ENCODE measurements at regions not wholly inside any gene's neighbourhood (a gene's known extent, or its start where the extent isn't known, plus 50 kb on each side); places are given as distances from the start of the nearest gene placed in this dataset.

DNA sequence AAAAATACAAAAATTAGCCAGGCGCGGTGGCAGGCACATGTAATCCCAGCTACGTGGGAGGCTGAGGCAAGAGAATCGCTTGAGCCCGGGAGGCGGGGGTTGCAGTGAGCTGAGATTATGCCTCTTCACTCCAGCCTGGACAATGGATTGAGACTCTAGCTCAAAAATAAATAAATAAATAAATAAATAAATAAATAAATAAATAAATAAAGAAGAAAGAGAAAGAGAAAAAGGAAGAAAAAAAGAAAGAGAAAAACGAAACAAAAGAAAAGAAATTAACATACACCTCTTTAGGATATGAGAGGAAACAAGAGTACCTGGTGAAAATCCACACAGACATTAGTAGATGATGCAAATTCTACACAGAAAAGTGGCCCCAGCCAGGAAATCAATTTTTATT is 713.7 kb upstream of the POT1 start:
- WGBS, 2 donors, result 93 to 95% methylated on average over 7 of the region's 7 CpGs
- H3K4me3 ChIP-seq, result no peak overlapping the region
- no peaks in the 10 kb centered on the region for H3K36me3 ChIP-seq (ENCODE audit: control insufficient read depth in 4 of 4, insufficient read depth in 4 of 4, low read length in 4 of 4)
- TF ChIP-seq, protein P1, sequence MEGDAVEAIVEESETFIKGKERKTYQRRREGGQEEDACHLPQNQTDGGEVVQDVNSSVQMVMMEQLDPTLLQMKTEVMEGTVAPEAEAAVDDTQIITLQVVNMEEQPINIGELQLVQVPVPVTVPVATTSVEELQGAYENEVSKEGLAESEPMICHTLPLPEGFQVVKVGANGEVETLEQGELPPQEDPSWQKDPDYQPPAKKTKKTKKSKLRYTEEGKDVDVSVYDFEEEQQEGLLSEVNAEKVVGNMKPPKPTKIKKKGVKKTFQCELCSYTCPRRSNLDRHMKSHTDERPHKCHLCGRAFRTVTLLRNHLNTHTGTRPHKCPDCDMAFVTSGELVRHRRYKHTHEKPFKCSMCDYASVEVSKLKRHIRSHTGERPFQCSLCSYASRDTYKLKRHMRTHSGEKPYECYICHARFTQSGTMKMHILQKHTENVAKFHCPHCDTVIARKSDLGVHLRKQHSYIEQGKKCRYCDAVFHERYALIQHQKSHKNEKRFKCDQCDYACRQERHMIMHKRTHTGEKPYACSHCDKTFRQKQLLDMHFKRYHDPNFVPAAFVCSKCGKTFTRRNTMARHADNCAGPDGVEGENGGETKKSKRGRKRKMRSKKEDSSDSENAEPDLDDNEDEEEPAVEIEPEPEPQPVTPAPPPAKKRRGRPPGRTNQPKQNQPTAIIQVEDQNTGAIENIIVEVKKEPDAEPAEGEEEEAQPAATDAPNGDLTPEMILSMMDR (IDR thresholded peaks at IDR 0.05; ENCODE audit: control extremely low read depth, extremely low read depth), result no peak
- DNase-seq (no peak), ATAC-seq (ENCODE audit: insufficient read depth, low FRiP score) (no peak)
- no peak overlapping the region for H3K9ac ChIP-seq (ENCODE audit: insufficient read depth in 1 of 2, low read length in 2 of 2)
- no peaks in the 10 kb centered on the region for H3K27me3 ChIP-seq (ENCODE audit: control insufficient read depth in 3 of 3, insufficient read depth in 3 of 3, low read length in 2 of 3)
- H3K9me3 ChIP-seq (ENCODE audit: control insufficient read depth in 4 of 4, insufficient read depth in 3 of 4, low read length in 3 of 4), result no peaks in the 10 kb centered on the region
- H3K27ac ChIP-seq (ENCODE audit: low read depth in 1 of 2, low read length in 1 of 2), result no peak overlapping the region
- no peaks in the 10 kb centered on the region for H3K4me1 ChIP-seq (ENCODE audit: control insufficient read depth in 5 of 5, insufficient read depth in 5 of 5, low read length in 5 of 5)

DNA sequence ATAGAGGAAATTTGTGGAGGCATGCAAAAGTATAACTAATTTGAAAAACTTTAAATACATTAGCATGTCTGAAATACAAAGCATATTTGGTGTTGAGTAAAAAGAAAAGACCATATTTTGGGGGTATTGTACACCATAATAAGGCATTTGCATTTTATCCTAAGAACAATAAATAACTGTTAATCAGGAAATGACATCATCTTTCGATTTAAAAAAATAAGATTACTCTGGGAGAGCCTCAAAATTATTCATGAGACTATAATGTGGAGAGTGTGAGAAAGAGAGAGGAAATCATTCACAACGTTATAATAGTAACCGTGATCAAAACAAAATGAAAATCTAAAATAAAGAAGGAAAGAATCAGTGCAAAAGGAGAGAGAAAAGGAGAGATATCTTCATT is 712.3 kb upstream of the POT1 start:
- Histone ChIP-seq H3K9me3 (ENCODE audit: control insufficient read depth in 4 of 4, insufficient read depth in 3 of 4, low read length in 3 of 4) (no peaks in the 10 kb centered on the region), H3K36me3 (ENCODE audit: control insufficient read depth in 4 of 4, insufficient read depth in 4 of 4, low read length in 4 of 4) (no peaks in the 10 kb centered on the region), H3K27ac (ENCODE audit: low read depth in 1 of 2, low read length in 1 of 2) (no peak overlapping the region), H3K27me3 (ENCODE audit: control insufficient read depth in 3 of 3, insufficient read depth in 3 of 3, low read length in 2 of 3) (no peaks in the 10 kb centered on the region), H3K4me1 (ENCODE audit: control insufficient read depth in 5 of 5, insufficient read depth in 5 of 5, low read length in 5 of 5) (no peaks in the 10 kb centered on the region), H3K9ac (ENCODE audit: insufficient read depth in 1 of 2, low read length in 2 of 2) (no peak overlapping the region), H3K4me3 (no peak overlapping the region)
- no peak for DNase-seq
- TF ChIP-seq, protein P1 (IDR thresholded peaks at IDR 0.05; ENCODE audit: control extremely low read depth, extremely low read depth), result no peak
- WGBS, 2 donors, result 71 to 76% methylated on average over 3 of the region's 3 CpGs
- ATAC-seq (ENCODE audit: insufficient read depth, low FRiP score), result no peak

DNA sequence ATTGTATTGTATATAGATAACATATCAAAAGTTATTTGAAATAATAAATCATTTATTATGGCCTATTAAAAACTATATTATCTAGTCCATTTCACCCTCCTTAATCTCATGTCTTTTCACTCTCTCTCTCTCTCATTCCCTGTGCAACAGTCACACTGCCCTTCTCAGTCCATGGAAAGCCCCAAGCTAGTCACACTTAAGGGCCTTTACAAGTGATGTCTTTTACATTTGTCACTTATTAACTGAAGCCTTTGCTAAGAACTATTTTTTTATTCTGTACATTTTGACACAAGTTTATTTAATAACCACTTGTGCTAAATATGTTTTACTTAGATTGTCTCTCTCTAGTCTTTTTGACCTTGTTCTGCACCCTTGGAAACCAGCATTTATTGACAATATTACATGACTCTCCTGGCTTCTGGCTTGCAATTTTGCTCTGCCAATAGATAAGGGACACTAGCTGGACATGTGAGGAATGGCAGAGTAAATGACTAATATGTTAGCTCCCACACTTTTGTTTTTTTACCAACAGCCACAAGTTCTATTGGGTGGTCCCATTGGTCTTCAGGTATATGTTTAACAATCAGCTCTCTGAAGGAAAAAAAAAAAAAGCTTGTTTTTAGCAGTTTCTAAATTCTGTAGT is 706.8 kb upstream of the POT1 start:
- H3K27me3 ChIP-seq (ENCODE audit: control insufficient read depth in 3 of 3, insufficient read depth in 3 of 3, low read length in 2 of 3), result no peaks in the 10 kb centered on the region
- no peaks in the 10 kb centered on the region for H3K36me3 ChIP-seq (ENCODE audit: control insufficient read depth in 4 of 4, insufficient read depth in 4 of 4, low read length in 4 of 4)
- DNase-seq (no peak), ATAC-seq (ENCODE audit: insufficient read depth, low FRiP score) (no peak)
- no peak overlapping the region for H3K4me3 ChIP-seq
- TF ChIP-seq, protein P1 (IDR thresholded peaks at IDR 0.05; ENCODE audit: control extremely low read depth, extremely low read depth), result no peak
- H3K4me1 ChIP-seq (ENCODE audit: control insufficient read depth in 5 of 5, insufficient read depth in 5 of 5, low read length in 5 of 5), result no peaks in the 10 kb centered on the region
- no peak overlapping the region for H3K27ac ChIP-seq (ENCODE audit: low read depth in 1 of 2, low read length in 1 of 2)
- no peak overlapping the region for H3K9ac ChIP-seq (ENCODE audit: insufficient read depth in 1 of 2, low read length in 2 of 2)
- H3K9me3 ChIP-seq (ENCODE audit: control insufficient read depth in 4 of 4, insufficient read depth in 3 of 4, low read length in 3 of 4), result no peaks in the 10 kb centered on the region

DNA sequence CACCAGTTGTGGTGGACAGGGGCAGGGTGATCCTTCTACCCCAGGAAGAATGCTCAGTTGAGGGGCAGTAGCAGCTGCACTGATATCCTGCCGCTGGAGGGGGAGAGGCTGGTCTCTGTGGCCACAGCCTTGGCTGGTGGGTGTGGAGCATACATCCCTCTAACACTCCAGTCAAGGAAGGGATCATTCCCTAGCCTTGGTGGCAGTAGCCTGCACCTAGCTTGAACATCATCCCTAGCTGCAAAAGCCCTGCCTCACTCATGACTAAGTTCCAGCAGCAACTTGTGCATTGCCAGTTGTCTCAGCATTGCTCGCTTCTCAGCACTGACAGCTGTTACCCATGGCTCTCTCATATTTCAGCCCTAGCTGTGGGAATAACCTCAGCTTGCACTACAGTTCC is 688.9 kb upstream of the POT1 start:
- no peak for DNase-seq
- WGBS, 2 donors, result 91 to 92% methylated on average over 2 of the region's 2 CpGs
- TF ChIP-seq, protein P1 (IDR thresholded peaks at IDR 0.05; ENCODE audit: control extremely low read depth, extremely low read depth), result no peak

More for the DNA sequence above, 688.9 kb upstream of the POT1 start:
- no peak overlapping the region for H3K27ac ChIP-seq (ENCODE audit: low read depth in 1 of 2, low read length in 1 of 2)
- H3K27me3 ChIP-seq (ENCODE audit: control insufficient read depth in 3 of 3, insufficient read depth in 3 of 3, low read length in 2 of 3), result no peaks in the 10 kb centered on the region
- no peaks in the 10 kb centered on the region for H3K36me3 ChIP-seq (ENCODE audit: control insufficient read depth in 4 of 4, insufficient read depth in 4 of 4, low read length in 4 of 4)
- H3K4me3 ChIP-seq, result no peak overlapping the region
- H3K4me1 ChIP-seq (ENCODE audit: control insufficient read depth in 5 of 5, insufficient read depth in 5 of 5, low read length in 5 of 5), result no peaks in the 10 kb centered on the region
- ATAC-seq (ENCODE audit: insufficient read depth, low FRiP score), result no peak
- peaks cover 0 to 10% (median 0%) of the 10 kb centered on the region in 4 donors for H3K9me3 ChIP-seq (ENCODE audit: control insufficient read depth in 4 of 4, insufficient read depth in 3 of 4, low read length in 3 of 4)
- no peak overlapping the region for H3K9ac ChIP-seq (ENCODE audit: insufficient read depth in 1 of 2, low read length in 2 of 2)

Data from lung (tissue), 11 donors.